A549 (cell line): ENCODE measurements at regions not wholly inside any gene's neighbourhood (a gene's known extent, or its start where the extent isn't known, plus 50 kb on each side); places are given as distances from the start of the nearest gene placed in this dataset.

Experiments
- ATAC-seq, 2 experiments: fragments of 200-7000 bp in 1 of 2; fragments of >200 bp in 1 of 2; cut with Nextera tagmentation in 1 of 2; cut with Tn5 transposase in 1 of 2; 3 replicates each; pipeline versions ENCODE4 v1.8.0 to v1.9.1; 2018 to 2020; ENCODE audit warnings: mild to moderate bottlenecking in 1 of 2, moderate library complexity in 1 of 2
- CTCF ChIA-PET: fragments of 300-600 bp; sonication (Branson Sonifier 250); formaldehyde crosslinking; extraction: SDS; loops from one replicate; lab custom pipeline; 2021; ENCODE audit warnings: antibody characterized with exemption, inconsistent platforms; lab: Yijun Ruan, JAX
- POLR2A ChIA-PET: fragments of 350-600 bp; formaldehyde crosslinking; extraction: SDS; loops from one replicate; lab custom pipeline; 2021; ENCODE audit warnings: antibody characterized with exemption, inconsistent platforms; lab: Yijun Ruan, JAX
- DNase-seq, 2 experiments: peaks; one replicate each; pipeline versions ENCODE4 v3.0.0 to v3.0.0-alpha.2; 2011 to 2016; ENCODE audit warnings: low read depth in 1 of 2, low spot score in 1 of 2
- FAIRE-seq: peaks from 2 replicates; lab custom pipeline; 2011; peaks lifted over from hg19 to GRCh38; lab: Jason Lieb, UNC
- H3K27ac ChIP-seq, 2 experiments: fragments of >200 bp; sonication (Bioruptor Twin); formaldehyde crosslinking; 3 replicates each; pipeline ENCODE4 v1.5.1; 2016 to 2017
- H3K4me1 ChIP-seq: fragments of >200 bp; sonication (Bioruptor Twin); formaldehyde crosslinking; 3 replicates; pipeline ENCODE4 v1.6.1; 2016
- H3K4me2 ChIP-seq: fragments of >200 bp; sonication (Bioruptor Twin); formaldehyde crosslinking; 3 replicates; pipeline ENCODE4 v1.6.1; 2016
- H3K4me3 ChIP-seq: fragments of >200 bp; sonication (Bioruptor Twin); formaldehyde crosslinking; 3 replicates; pipeline ENCODE4 v1.5.1; 2016
- H3K9me3 ChIP-seq: fragments of >200 bp; sonication (Bioruptor Twin); formaldehyde crosslinking; 3 replicates; pipeline ENCODE4 v1.6.1; 2016
- CBX8 ChIP-seq: fragments of 200-600 bp; sonication (generic); IDR thresholded peaks from 2 replicates; pipeline ENCODE4 v1.6.1; 2016
- CHD4 ChIP-seq: fragments of 200-600 bp; sonication (generic); IDR thresholded peaks from 2 replicates; pipeline ENCODE4 v1.6.1; 2016; ENCODE audit warnings: antibody characterized with exemption, mild to moderate bottlenecking, borderline replicate concordance
- FOSL2 ChIP-seq, 2 experiments: fragments of 450-650 bp in 1 of 2; fragments of >200 bp in 1 of 2; sonication (Bioruptor Twin) in 1 of 2; formaldehyde crosslinking; IDR thresholded peaks; 2 replicates each; pipeline versions ENCODE4 v1.5.0 to v1.6.1; 2016 to 2020; ENCODE audit warnings: mild to moderate bottlenecking in 1 of 2, moderate library complexity in 1 of 2
- FOXS1 ChIP-seq: fragments of 250-450 bp; sonication (Bioruptor Pico); IDR thresholded peaks from 2 replicates; pipeline ENCODE4 v1.5.0; 2020; ENCODE audit warnings: mild to moderate bottlenecking, moderate library complexity
- GATA3 ChIP-seq: IDR thresholded peaks from 2 replicates; pipeline ENCODE4 v1.6.1; 2012; ENCODE audit warnings: borderline replicate concordance
- KDM1A ChIP-seq: fragments of 200-600 bp; sonication (generic); IDR thresholded peaks from 2 replicates; pipeline ENCODE4 v1.6.1; 2016; ENCODE audit warnings: low read depth, mild to moderate bottlenecking
- MAFK ChIP-seq: fragments of 450-650 bp; IDR thresholded peaks from 2 replicates; pipeline ENCODE4 v1.6.1; 2014; ENCODE audit not compliant: partially characterized antibody
- MAZ ChIP-seq: fragments of 150-350 bp; IDR thresholded peaks from 2 replicates; pipeline ENCODE4 v1.6.1; 2014; ENCODE audit warnings: antibody characterized with exemption, low read depth, low read length, borderline replicate concordance
- RAD21 ChIP-seq, 2 experiments: fragments of >200 bp in 1 of 2; sonication (Bioruptor Twin) in 1 of 2; formaldehyde crosslinking in 1 of 2; IDR thresholded peaks in 1 of 2; conservative IDR thresholded peaks in 1 of 2; 2 replicates in 1 of 2; 3 replicates in 1 of 2; pipeline ENCODE4 v1.6.1; 2012 to 2018; ENCODE audit warnings: inconsistent platforms in 1 of 2
- REST ChIP-seq: fragments of 200-600 bp; sonication (generic); IDR thresholded peaks from 2 replicates; pipeline ENCODE4 v1.6.1; 2016; ENCODE audit warnings: antibody characterized with exemption, mild to moderate bottlenecking, moderate library complexity
- SMC3 ChIP-seq: fragments of >200 bp; sonication (Bioruptor Twin); formaldehyde crosslinking; IDR thresholded peaks from 3 replicates; pipeline ENCODE4 v1.6.1; 2018; ENCODE audit warnings: inconsistent platforms
- ZC3H11A ChIP-seq: fragments of 450-650 bp; IDR thresholded peaks from 2 replicates; pipeline ENCODE4 v1.6.1; 2014; ENCODE audit warnings: antibody characterized with exemption, mild to moderate bottlenecking
- ZFP36 ChIP-seq: fragments of 450-650 bp; IDR thresholded peaks from 2 replicates; pipeline ENCODE4 v1.6.1; 2014; ENCODE audit warnings: borderline replicate concordance; ENCODE audit not compliant: partially characterized antibody
- ZSCAN20 ChIP-seq: fragments of 250-450 bp; sonication (Bioruptor Pico); IDR thresholded peaks from 2 replicates; pipeline ENCODE4 v1.8.0; 2022; ENCODE audit warnings: mild to moderate bottlenecking, moderate library complexity
- WGBS: methylation state at CpG from one replicate; pipeline ENCODE4 v1.1.6; 2017; ENCODE audit errors: missing lambda C conversion rate; 5-methylcytosine and 5-hydroxymethylcytosine counted together
- TF ChIP-seq, protein P1 (sequence below): fragments of >200 bp; sonication (Bioruptor Twin); formaldehyde crosslinking; IDR thresholded peaks from 3 replicates; pipeline ENCODE4 v1.5.1; 2016

- ChIA-PET POLR2A (no interaction called here), CTCF (interaction anchor here (0.7 to 0.9 kb wide), 2 partner anchors 77 to 79 kb away, joined by 3 to 5 read pairs; no protein-coding TSS in a partner anchor)
- TF ChIP-seq MAFK (peak; percentile 47), ZSCAN20 (no peak)
- 19% methylated on average over 3 of the region's 3 CpGs for WGBS
- Histone ChIP-seq H3K4me2 (no peak overlapping the region), H3K4me3 (no peak overlapping the region), H3K4me1 (no peaks in the 10 kb centered on the region), H3K9me3 (no peaks in the 10 kb centered on the region), H3K27ac (no peak overlapping the region)
- FAIRE-seq = no peak
- ATAC-seq = no peak
- no peak for DNase-seq
Observed at GRCh38 chr6:86858970-86859369, 78.4 kb upstream of the HTR1E start.

DNA sequence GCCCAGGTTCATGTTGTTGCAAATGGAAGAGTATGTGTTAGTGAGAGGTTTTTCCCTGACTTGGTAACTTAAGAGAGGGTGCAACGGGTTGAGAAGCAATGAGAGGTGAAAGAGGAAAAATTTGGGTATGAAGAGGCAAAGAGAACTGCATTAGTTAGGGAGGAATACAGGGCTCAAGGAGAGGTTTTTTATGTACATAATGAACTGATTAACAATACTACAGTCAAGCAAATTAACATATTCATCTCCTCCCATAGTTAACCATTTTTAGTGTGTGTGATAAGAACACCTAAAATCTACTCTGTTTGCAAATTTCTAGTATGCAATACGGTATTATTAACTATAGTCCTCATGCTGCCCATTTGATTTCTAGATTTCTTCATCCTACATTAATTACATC lies 79.5 kb upstream of the HTR1E start:
- no peak for ATAC-seq
- H3K4me1 ChIP-seq = no peaks in the 10 kb centered on the region
- H3K4me3 ChIP-seq = no peak overlapping the region
- 10% methylated on average over 2 of the region's 2 CpGs for whole genome bisulfite sequencing
- CTCF ChIA-PET = interaction anchor here (0.8 to 1.5 kb wide), 3 partner anchors 27 to 937 kb away, joined by 3 to 8 read pairs (median 3); no protein-coding TSS in a partner anchor
- POLR2A ChIA-PET = no interaction called here
- no peak for DNase-seq
- no peak overlapping the region for H3K27ac ChIP-seq
- no peak for TF ChIP-seq FOSL2 (IDR thresholded peaks at IDR 0.05)
- no peak for TF ChIP-seq FOSL2 (CRISPR knock-in tag; IDR thresholded peaks at IDR 0.05)
- no peak for TF ChIP-seq ZFP36
- no peak for TF ChIP-seq FOXS1 (CRISPR knock-in tag)
- no peak for TF ChIP-seq ZC3H11A
- TF ChIP-seq GATA3 = no peak
- no peak for TF ChIP-seq REST
- TF ChIP-seq KDM1A = no peak
- no peak for TF ChIP-seq CBX8
- no peak for FAIRE-seq
- H3K4me2 ChIP-seq = no peak overlapping the region
- H3K9me3 ChIP-seq = no peaks in the 10 kb centered on the region

GRCh38 chr6:86856937-86857563 lies 80.3 kb upstream of the HTR1E start:
- ChIA-PET CTCF (interaction anchor here (0.6 to 1.8 kb wide), 6 partner anchors 10 to 936 kb away, joined by 3 to 8 read pairs (median 4); no protein-coding TSS in a partner anchor), POLR2A (no interaction called here)
- WGBS = 0% methylated on average over 3 of the region's 3 CpGs
- ATAC-seq = peak; percentile 34 to 54; a peak in 1 of 6 replicates
- Histone ChIP-seq H3K4me3 (no peak overlapping the region), H3K27ac (no peak overlapping the region), H3K4me2 (no peak overlapping the region), H3K4me1 (no peaks in the 10 kb centered on the region), H3K9me3 (no peaks in the 10 kb centered on the region)
- peak; percentile 3 to 25 for DNase-seq
- no peak for FAIRE-seq
- peak; percentile 59 for TF ChIP-seq SMC3
- no peak for TF ChIP-seq CHD4
- no peak for TF ChIP-seq REST
- TF ChIP-seq, protein P1, sequence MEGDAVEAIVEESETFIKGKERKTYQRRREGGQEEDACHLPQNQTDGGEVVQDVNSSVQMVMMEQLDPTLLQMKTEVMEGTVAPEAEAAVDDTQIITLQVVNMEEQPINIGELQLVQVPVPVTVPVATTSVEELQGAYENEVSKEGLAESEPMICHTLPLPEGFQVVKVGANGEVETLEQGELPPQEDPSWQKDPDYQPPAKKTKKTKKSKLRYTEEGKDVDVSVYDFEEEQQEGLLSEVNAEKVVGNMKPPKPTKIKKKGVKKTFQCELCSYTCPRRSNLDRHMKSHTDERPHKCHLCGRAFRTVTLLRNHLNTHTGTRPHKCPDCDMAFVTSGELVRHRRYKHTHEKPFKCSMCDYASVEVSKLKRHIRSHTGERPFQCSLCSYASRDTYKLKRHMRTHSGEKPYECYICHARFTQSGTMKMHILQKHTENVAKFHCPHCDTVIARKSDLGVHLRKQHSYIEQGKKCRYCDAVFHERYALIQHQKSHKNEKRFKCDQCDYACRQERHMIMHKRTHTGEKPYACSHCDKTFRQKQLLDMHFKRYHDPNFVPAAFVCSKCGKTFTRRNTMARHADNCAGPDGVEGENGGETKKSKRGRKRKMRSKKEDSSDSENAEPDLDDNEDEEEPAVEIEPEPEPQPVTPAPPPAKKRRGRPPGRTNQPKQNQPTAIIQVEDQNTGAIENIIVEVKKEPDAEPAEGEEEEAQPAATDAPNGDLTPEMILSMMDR = peak; percentile 61
- TF ChIP-seq MAZ = no peak
- TF ChIP-seq MAFK = peak; percentile 80
- TF ChIP-seq RAD21 (conservative IDR thresholded peaks at IDR 0.05 in 1 of 2, IDR thresholded peaks at IDR 0.05 in 1 of 2) = peak; percentile 53 to 54; a peak in 4 of 5 replicates
- TF ChIP-seq GATA3 = no peak
